Activated B cell treated with CpG ODN at 0.5 μM for 24 hours (primary cell): ENCODE measurements at regions not wholly inside any gene's neighbourhood (a gene's known extent, or its start where the extent isn't known, plus 50 kb on each side); places are given as distances from the start of the nearest gene placed in this dataset.

Experiments
- ATAC-seq: fragments of 200-7000 bp; cut with Tn5 transposase; one replicate; pipeline ENCODE4 v1.10.0; 2021; ENCODE audit warnings: low read depth, mild to moderate bottlenecking, moderate library complexity
- CTCF ChIA-PET: fragments of 350-600 bp; sonication (Branson Sonifier 250); formaldehyde crosslinking; loops from one replicate; lab custom pipeline; 2021; ENCODE audit warnings: antibody characterized with exemption; lab: Charles Lee
- POLR2A ChIA-PET: fragments of 350-600 bp; sonication (Branson Sonifier 250); formaldehyde crosslinking; loops from one replicate; lab custom pipeline; 2021; ENCODE audit warnings: antibody characterized with exemption; lab: Charles Lee
- DNase-seq: peaks from one replicate; pipeline ENCODE4 v3.0.0; 2022
- H3K27ac Mint-ChIP-seq: one replicate; pipeline ENCODE4 v1.8.0; 2020; ENCODE audit warnings: mixed read lengths
- H3K27me3 Mint-ChIP-seq: one replicate; pipeline ENCODE4 v1.8.0; 2021; ENCODE audit warnings: mixed read lengths
- H3K36me3 Mint-ChIP-seq: one replicate; pipeline ENCODE4 v1.8.0; 2021; ENCODE audit warnings: low read depth, mixed read lengths
- H3K4me1 Mint-ChIP-seq: one replicate; pipeline ENCODE4 v1.8.0; 2021; ENCODE audit warnings: mixed read lengths
- H3K4me3 Mint-ChIP-seq: one replicate; pipeline ENCODE4 v1.8.0; 2020; ENCODE audit warnings: mild to moderate bottlenecking, mixed read lengths
- H3K9me3 Mint-ChIP-seq: one replicate; pipeline ENCODE4 v1.8.0; 2020; ENCODE audit warnings: mixed read lengths
- CTCF ChIP-seq: fragments of 200-600 bp; IDR thresholded peaks from one replicate; pipeline ENCODE4 v1.8.0; 2022; ENCODE audit warnings: antibody characterized with exemption, mild to moderate bottlenecking
- intact Hi-C: fragments of 100-400 bp; cut with micrococcal nuclease; formaldehyde crosslinking; loops from one replicate; pipeline ENCODE4 v1.15.1; 2024

- no peak for ATAC-seq
- Mint-ChIP-seq H3K27ac (no peak overlapping the region), H3K27me3 (no peaks in the 10 kb centered on the region), H3K4me1 (no peaks in the 10 kb centered on the region), H3K4me3 (no peak overlapping the region), H3K9me3 (peaks cover under 1% of the 10 kb centered on the region), H3K36me3 (no peaks in the 10 kb centered on the region)
- CTCF ChIA-PET = no interaction called here
- DNase-seq = no peak
- intact Hi-C loops = no loop called here
- TF ChIP-seq CTCF = no peak
- POLR2A ChIA-PET = no interaction called here
Observed at GRCh38 chr3:159565313-159565712, 423.3 kb upstream of the IL12A start.

- no peak for DNase-seq
- ChIA-PET POLR2A (no interaction called here), CTCF (no interaction called here)
- no peaks in the 10 kb centered on the region for H3K27me3 Mint-ChIP-seq
- ATAC-seq = no peak
- H3K36me3 Mint-ChIP-seq = no peaks in the 10 kb centered on the region
- no peak overlapping the region for H3K4me3 Mint-ChIP-seq
- intact Hi-C loops = no loop called here
- TF ChIP-seq CTCF = no peak
- no peak overlapping the region for H3K27ac Mint-ChIP-seq
- no peaks in the 10 kb centered on the region for H3K4me1 Mint-ChIP-seq
- no peaks in the 10 kb centered on the region for H3K9me3 Mint-ChIP-seq
Observed at GRCh38 chr3:159583662-159584061, 405.0 kb upstream of the IL12A start.

GRCh38 chr3:159584421-159584820 is 404.2 kb upstream of the IL12A start:
- Mint-ChIP-seq H3K27me3 (no peaks in the 10 kb centered on the region), H3K9me3 (no peaks in the 10 kb centered on the region), H3K4me3 (no peak overlapping the region), H3K36me3 (no peaks in the 10 kb centered on the region), H3K27ac (no peak overlapping the region), H3K4me1 (no peaks in the 10 kb centered on the region)
- CTCF ChIA-PET = no interaction called here
- no peak for TF ChIP-seq CTCF
- ATAC-seq (no peak), DNase-seq (no peak)
- POLR2A ChIA-PET = no interaction called here
- intact Hi-C loops = no loop called here

- DNase-seq = no peak
- Mint-ChIP-seq H3K4me3 (no peak overlapping the region), H3K4me1 (no peaks in the 10 kb centered on the region), H3K27me3 (no peaks in the 10 kb centered on the region), H3K36me3 (no peaks in the 10 kb centered on the region), H3K27ac (no peak overlapping the region), H3K9me3 (no peaks in the 10 kb centered on the region)
- POLR2A ChIA-PET = no interaction called here
- intact Hi-C loops = no loop called here
- ATAC-seq = no peak
- CTCF ChIA-PET = no interaction called here
- no peak for TF ChIP-seq CTCF
Observed at GRCh38 chr3:159586571-159587202, 401.9 kb upstream of the IL12A start.

GRCh38 chr3:159593927-159594605 is 394.6 kb upstream of the IL12A start:
- intact Hi-C loops = no loop called here
- no peaks in the 10 kb centered on the region for H3K4me1 Mint-ChIP-seq
- H3K27ac Mint-ChIP-seq = no peak overlapping the region
- no peak overlapping the region for H3K4me3 Mint-ChIP-seq
- DNase-seq = no peak
- no peak for ATAC-seq
- no peak for TF ChIP-seq CTCF
- POLR2A ChIA-PET = no interaction called here
- CTCF ChIA-PET = no interaction called here
- H3K27me3 Mint-ChIP-seq = no peaks in the 10 kb centered on the region
- H3K36me3 Mint-ChIP-seq = no peaks in the 10 kb centered on the region
- H3K9me3 Mint-ChIP-seq = peaks cover 5% of the 10 kb centered on the region
